Tibial artery (tissue), 4 donors: ENCODE measurements at regions not wholly inside any gene's neighbourhood (a gene's known extent, or its start where the extent isn't known, plus 50 kb on each side); places are given as distances from the start of the nearest gene placed in this dataset.

Source experiments
- DNase-seq, 2 donors: peaks; one replicate each; pipeline ENCODE4 v3.0.0-alpha.2; 2019
- H3K27ac ChIP-seq, 2 donors: fragments of 200-600 bp; sonication (generic) in 1 of 2; 1 replicate in 1 of 2; 2 replicates in 1 of 2; pipeline ENCODE4 v1.5.1; 2018 to 2019; ENCODE audit warnings: mild to moderate bottlenecking in 1 of 2
- H3K27me3 ChIP-seq, 2 donors: fragments of 200-600 bp; sonication (generic) in 1 of 2; one replicate each; pipeline versions ENCODE4 v1.5.1 to v1.6.0; 2016 to 2019
- H3K36me3 ChIP-seq, 3 donors: fragments of 200-600 bp; sonication (generic) in 2 of 3; one replicate each; pipeline ENCODE4 v1.5.1; 2016 to 2019; ENCODE audit warnings: mild to moderate bottlenecking in 2 of 3
- H3K4me1 ChIP-seq, 4 donors: fragments of 200-600 bp; sonication (generic) in 2 of 4; 1 replicate in 3 of 4; 2 replicates in 1 of 4; pipeline ENCODE4 v1.5.1; 2016 to 2019
- H3K4me3 ChIP-seq, 2 donors: fragments of 200-600 bp; sonication (generic) in 1 of 2; 1 replicate in 1 of 2; 2 replicates in 1 of 2; pipeline ENCODE4 v1.5.1; 2018 to 2019; ENCODE audit warnings: mild to moderate bottlenecking in 2 of 2
- H3K9me3 ChIP-seq, 3 donors: fragments of 200-600 bp; sonication (generic) in 1 of 3; one replicate each; pipeline ENCODE4 v1.5.1; 2016 to 2019
- CTCF ChIP-seq, 2 experiments: fragments of 200-600 bp in 1 of 2; fragments of 450-650 bp in 1 of 2; IDR thresholded peaks; one replicate each; pipeline ENCODE4 v1.5.1; 2017 to 2019; ENCODE audit warnings: antibody characterized with exemption in 2 of 2, mild to moderate bottlenecking in 1 of 2, moderate library complexity in 1 of 2
- intact Hi-C: fragments of 100-400 bp; cut with DNase I; formaldehyde crosslinking; loops from one replicate; pipeline ENCODE4 v1.15.0; 2023; ENCODE audit warnings: low total_unique reads

- no peak for DNase-seq
- TF ChIP-seq CTCF (IDR thresholded peaks at IDR 0.05) = no peak
- Histone ChIP-seq H3K4me3 (no peak overlapping the region), H3K27me3 (no peaks in the 10 kb centered on the region), H3K9me3 (no peaks in the 10 kb centered on the region), H3K36me3 (no peaks in the 10 kb centered on the region), H3K27ac (no peak overlapping the region), H3K4me1 (no peaks in the 10 kb centered on the region)
- intact Hi-C loops = no loop called here
Observed at GRCh38 chr1:188363943-188364342, 1535.2 kb downstream of the PLA2G4A start.

GRCh38 chr1:188364927-188365449 is 1536.2 kb downstream of the PLA2G4A start:
- Histone ChIP-seq H3K9me3 (no peaks in the 10 kb centered on the region), H3K27ac (no peak overlapping the region), H3K4me3 (no peak overlapping the region), H3K4me1 (no peaks in the 10 kb centered on the region), H3K36me3 (no peaks in the 10 kb centered on the region), H3K27me3 (no peaks in the 10 kb centered on the region)
- TF ChIP-seq CTCF (IDR thresholded peaks at IDR 0.05) = no peak
- no peak for DNase-seq
- intact Hi-C loops = no loop called here

GRCh38 chr1:188365874-188366273 is 1537.1 kb downstream of the PLA2G4A start:
- intact Hi-C loops = no loop called here
- H3K27me3 ChIP-seq = no peaks in the 10 kb centered on the region
- no peak overlapping the region for H3K27ac ChIP-seq
- no peaks in the 10 kb centered on the region for H3K4me1 ChIP-seq
- no peaks in the 10 kb centered on the region for H3K9me3 ChIP-seq
- TF ChIP-seq CTCF (IDR thresholded peaks at IDR 0.05) = no peak
- DNase-seq = no peak
- no peaks in the 10 kb centered on the region for H3K36me3 ChIP-seq
- H3K4me3 ChIP-seq = no peak overlapping the region

GRCh38 chr1:188367661-188368060 is 1538.9 kb downstream of the PLA2G4A start:
- no peak overlapping the region for H3K4me3 ChIP-seq
- no peak for DNase-seq
- no peaks in the 10 kb centered on the region for H3K36me3 ChIP-seq
- intact Hi-C loops = no loop called here
- no peaks in the 10 kb centered on the region for H3K9me3 ChIP-seq
- no peak overlapping the region for H3K27ac ChIP-seq
- H3K27me3 ChIP-seq = no peaks in the 10 kb centered on the region
- H3K4me1 ChIP-seq = no peaks in the 10 kb centered on the region
- no peak for TF ChIP-seq CTCF (IDR thresholded peaks at IDR 0.05)

GRCh38 chr1:188371295-188371806 is 1542.6 kb downstream of the PLA2G4A start:
- no peaks in the 10 kb centered on the region for H3K36me3 ChIP-seq
- H3K4me3 ChIP-seq = no peak overlapping the region
- intact Hi-C loops = no loop called here
- no peaks in the 10 kb centered on the region for H3K9me3 ChIP-seq
- H3K4me1 ChIP-seq = no peaks in the 10 kb centered on the region
- no peaks in the 10 kb centered on the region for H3K27me3 ChIP-seq
- H3K27ac ChIP-seq = no peak overlapping the region
- DNase-seq = no peak
- TF ChIP-seq CTCF (IDR thresholded peaks at IDR 0.05) = no peak

GRCh38 chr1:188372821-188373220 is 1544.1 kb downstream of the PLA2G4A start:
- H3K9me3 ChIP-seq = no peaks in the 10 kb centered on the region
- no peak for DNase-seq
- no peak overlapping the region for H3K27ac ChIP-seq
- H3K4me1 ChIP-seq = no peaks in the 10 kb centered on the region
- no peaks in the 10 kb centered on the region for H3K36me3 ChIP-seq
- intact Hi-C loops = no loop called here
- TF ChIP-seq CTCF (IDR thresholded peaks at IDR 0.05) = no peak
- no peak overlapping the region for H3K4me3 ChIP-seq
- H3K27me3 ChIP-seq = no peaks in the 10 kb centered on the region
